Kasumi-1 (cell line): ENCODE measurements at regions not wholly inside any gene's neighbourhood (a gene's known extent, or its start where the extent isn't known, plus 50 kb on each side); places are given as distances from the start of the nearest gene placed in this dataset.
"Not testable (repeated sequence)": the region's sequence is repeated elsewhere in the genome, so short reads cannot be mapped to it uniquely, and the experiment has no call there.

Source experiments
- DNase-seq, 2 experiments: peaks; one replicate each; lab custom pipeline; 2025; lab: John Stamatoyannopoulos, UW

- DNase-seq: no peak
Measured at GRCh38 chr3:74978684-74979083, 364.2 kb upstream of the CNTN3 start.

GRCh38 chr3:74985028-74985904 is 370.8 kb upstream of the CNTN3 start:
- not testable (repeated sequence) for DNase-seq

DNA sequence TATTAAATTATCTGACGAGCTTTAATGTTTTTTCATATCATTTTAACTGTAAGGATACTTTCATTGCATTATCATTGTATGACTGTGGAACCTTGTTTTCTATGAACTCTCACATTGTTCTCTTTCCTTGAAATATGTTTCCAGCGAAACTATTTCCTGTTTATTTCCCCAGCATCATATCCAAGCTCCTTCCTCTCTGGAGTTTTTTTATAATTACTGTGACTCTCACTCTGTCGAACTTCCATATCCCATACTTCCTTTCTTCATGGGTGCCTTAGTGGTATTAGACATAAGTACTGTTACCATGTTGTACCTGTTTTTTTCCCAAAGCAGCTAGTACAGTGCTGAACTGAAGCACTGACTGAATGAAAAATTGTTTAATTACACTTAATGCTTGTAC is 373.6 kb upstream of the CNTN3 start:
- DNase-seq: no peak

- no peak for DNase-seq
Measured at GRCh38 chr3:74992898-74993297, 378.4 kb upstream of the CNTN3 start.

GRCh38 chr3:75001330-75001729 is 386.9 kb upstream of the CNTN3 start:
- peak; percentile 40 to 45 for DNase-seq

GRCh38 chr3:75012791-75013331 is 398.4 kb upstream of the CNTN3 start:
- DNase-seq: no peak

- DNase-seq: no peak
Measured at GRCh38 chr3:75014008-75014407, 399.5 kb upstream of the CNTN3 start.

DNA sequence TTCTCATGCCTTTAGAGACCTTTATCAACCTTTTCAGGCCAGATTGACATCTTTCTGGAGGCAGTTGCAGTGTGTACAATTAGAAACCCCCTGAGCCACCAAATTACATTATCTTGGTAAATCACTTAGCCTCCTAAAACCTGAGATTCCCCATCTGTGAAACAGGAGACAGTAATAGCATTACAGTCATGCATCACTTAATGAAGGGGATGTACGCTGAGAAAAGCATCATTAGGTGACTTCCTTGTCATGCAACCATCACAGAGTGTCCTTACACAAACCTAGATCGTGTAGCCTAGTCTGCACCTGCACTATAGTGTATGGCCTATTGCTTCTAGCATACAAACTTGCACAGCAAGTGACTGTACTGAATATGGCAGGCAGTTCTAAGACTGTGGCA is 400.8 kb upstream of the CNTN3 start:
- DNase-seq: no peak

DNA sequence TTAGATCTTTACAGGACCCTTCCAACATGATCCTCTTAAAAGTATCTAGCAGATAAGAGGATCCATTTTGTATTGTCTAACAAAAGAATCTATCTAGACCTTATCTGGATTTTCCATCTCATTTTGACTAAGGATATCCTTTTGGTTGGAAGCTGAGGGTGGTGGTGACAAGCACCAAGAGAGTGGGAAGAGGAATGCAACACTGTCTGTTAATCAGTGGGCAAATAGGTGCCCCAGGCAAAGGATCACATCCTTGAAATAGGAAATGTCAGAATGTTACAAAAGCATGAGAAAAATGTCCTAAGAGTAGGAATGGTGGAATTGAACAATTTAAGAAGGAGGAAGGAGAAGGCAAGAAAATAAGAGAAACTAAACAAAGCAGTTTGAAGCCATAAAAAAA is 420.7 kb upstream of the CNTN3 start:
- DNase-seq: no peak

GRCh38 chr3:75042941-75043340 is 428.5 kb upstream of the CNTN3 start:
- no peak for DNase-seq

DNA sequence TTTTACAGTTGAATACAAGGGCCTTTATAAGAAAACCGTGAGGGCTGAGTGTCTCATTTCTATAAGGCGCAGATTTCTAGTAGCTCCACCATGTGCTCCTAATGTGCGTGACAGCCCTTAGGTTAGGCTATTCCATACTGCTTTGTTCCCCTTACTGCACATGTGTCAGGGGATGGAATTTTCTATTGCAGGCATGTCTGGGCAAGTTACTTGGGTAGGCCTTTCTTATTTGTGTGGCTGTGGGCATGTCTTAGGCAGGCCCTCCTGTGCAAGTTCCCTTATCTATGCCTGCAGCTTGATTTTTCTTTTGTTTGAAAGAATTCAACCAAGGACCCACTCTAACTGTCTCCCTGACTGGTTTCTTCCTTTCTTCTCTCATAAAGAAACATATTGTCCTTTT is 434.2 kb upstream of the CNTN3 start:
- no peak for DNase-seq

DNA sequence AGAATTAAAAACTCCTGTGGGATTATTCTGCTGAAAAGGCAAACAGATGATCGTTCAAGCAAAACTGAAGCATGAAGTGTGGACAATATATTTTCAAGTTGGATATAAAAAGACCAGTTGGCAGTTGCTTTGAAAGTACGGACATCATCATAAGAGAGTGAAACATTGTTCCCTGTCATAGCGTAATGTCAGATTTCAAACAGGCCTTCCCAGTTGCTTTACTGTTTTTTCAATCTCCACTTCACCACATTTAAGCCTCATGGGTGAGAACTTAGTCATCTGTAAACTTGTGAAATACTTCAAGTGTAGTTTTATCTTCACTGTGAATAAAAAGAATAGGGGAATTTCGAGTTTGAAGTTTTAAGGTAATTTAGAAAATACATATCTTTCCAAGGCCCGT is 435.1 kb upstream of the CNTN3 start:
- no peak for DNase-seq

DNA sequence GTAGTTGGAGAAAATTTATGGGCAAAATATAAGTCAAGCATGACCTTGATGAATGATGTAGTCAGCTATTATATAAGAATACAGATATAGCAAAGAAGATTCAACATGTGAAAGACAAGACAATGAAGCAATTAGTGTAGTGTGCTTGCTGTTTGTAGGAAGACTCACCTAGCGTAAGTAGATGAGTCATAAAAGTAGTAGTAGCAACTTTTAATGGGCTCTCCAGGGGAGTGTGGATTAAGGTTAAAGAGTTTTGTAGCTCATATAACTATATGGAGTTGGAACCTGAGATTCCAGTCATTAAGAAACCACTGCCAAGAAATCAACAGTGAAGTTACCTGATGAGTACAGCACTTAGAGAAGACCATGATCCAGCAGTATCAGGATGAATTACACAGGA is 444.7 kb upstream of the CNTN3 start:
- no peak for DNase-seq

DNA sequence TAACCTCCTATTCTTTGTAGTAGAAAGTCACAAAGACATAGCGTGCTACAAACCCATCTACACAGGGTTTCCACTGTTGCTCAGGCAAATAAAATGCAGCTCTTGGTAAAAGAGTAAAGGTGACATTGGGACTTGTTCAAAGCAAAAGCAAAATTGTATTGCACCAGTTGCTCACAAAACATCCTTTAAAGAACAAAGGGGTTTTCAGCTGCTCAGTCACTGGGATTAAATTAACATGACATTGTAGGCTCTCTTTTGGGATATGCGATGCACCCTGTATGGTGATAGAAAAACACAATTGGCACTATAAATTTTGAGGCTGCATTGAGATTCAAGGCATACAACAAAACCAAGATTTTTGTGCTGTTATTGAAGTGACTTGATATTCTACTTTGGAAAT is 447.3 kb upstream of the CNTN3 start:
- no peak for DNase-seq

GRCh38 chr3:75075158-75075557 is 460.7 kb upstream of the CNTN3 start:
- no peak for DNase-seq

DNA sequence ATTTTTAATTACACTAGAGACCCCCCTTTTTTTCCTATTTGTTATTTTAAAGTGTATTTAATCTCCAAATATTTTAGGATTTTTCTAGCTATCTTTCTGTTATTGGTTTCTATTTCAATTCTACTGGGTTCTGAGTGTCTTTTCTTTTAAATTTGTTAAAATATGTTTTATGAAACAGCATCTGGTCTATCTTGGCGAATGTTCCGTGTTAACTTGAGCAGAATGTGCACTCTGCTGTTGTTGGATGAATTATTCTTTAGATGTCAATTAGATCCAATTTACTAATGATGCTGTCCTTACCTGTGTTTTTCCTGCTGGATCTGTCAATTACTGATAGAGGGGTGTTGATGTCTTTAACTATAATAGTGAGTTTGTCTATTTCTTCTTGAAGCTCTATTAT is 462.0 kb upstream of the CNTN3 start:
- DNase-seq: no peak

- no peak for DNase-seq
Measured at GRCh38 chr3:75078290-75078689, 463.8 kb upstream of the CNTN3 start.

- no peak for DNase-seq
Measured at GRCh38 chr3:75082845-75083244, 468.4 kb upstream of the CNTN3 start.

- DNase-seq: no peak
Measured at GRCh38 chr3:75089841-75090240, 475.4 kb upstream of the CNTN3 start.

DNA sequence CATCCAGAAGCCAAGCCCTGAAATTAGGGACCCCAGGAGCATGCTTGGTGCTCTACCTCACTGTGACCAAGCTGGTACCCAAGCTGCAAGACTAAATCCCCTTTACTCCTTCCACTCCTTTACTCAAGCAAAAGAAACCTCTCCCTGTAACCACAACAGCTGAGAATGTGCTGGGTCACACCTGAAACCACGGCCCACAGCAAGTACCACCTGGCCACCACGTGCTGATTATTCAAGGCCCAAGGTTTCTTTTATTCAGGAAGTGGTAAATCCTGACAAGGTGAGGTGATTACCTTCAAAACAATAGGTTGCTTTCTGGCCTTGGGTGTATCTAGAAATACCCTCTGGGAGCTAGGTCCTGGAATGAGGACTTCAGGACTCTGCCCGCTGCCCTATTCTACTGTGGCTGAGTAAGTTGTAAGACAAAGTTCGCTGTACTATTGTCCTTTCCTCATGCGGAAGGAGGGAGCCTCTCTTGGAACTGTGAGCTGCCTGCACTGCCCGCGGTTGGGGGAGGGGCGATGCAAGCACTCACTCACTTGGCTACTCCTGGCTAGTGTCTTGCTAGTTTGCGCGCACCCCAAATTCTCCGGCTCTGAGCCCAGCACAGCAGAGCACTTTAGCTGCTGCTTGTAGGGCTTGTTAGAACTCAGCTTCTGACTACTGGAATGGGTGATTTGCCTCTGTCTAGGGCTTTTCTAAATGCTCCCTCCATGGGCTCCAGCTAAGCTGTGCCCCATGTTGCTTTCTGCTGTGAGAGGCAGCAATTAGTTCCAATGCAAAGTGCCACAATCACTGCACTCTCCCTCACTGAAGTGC is 487.1 kb upstream of the CNTN3 start:
- DNase-seq: no peak

DNA sequence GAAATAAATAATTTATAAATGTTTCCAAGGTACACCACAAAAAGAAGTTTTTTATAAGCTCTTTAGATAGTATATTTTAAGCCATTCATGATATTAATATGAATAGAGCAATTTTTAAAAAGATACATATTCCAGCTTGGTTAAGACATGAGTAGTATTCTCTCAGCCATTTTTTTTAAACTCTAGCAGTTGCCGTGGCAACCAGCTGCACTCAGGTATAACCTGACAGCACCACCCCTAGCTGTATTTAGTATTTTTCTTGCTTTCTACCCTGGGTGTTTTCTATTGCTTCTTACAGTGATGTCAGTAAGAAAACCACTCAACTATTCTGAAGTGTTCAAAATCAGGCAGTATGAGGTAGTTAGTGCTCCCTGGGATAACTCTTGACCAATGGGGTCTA is 496.3 kb upstream of the CNTN3 start:
- no peak for DNase-seq

DNA sequence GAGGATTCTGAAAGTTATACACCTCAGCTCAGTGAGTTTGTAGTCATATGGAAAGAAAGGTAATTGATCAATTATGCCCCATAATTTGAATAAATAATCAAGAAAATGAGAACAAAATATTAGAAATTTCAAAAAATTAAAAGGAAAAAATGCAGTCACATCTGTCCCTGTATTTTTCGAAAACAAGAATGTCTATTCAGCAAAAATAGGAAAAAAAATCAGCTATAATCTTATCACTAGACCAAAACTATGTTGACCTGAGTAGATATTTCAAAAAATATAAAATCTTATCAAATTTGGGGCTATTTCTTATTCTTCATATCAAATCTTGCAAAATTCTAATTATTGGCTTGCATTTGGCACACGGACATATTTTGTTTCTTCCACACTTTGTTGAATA is 501.2 kb upstream of the CNTN3 start:
- no peak for DNase-seq

- DNase-seq: no peak
Measured at GRCh38 chr3:75118779-75119178, 504.3 kb upstream of the CNTN3 start.
